ENCODE measurements at regions not wholly inside any gene's neighbourhood (a gene's known extent, or its start where the extent isn't known, plus 50 kb on each side); places are given as distances from the start of the nearest gene placed in this dataset.

GRCh38 chr14:26328791-26329190 lies 269.0 kb downstream of the NOVA1 start:
- no peak overlapping the region for H3K4me3 ChIP-seq (ENCODE audit: low read depth, low read length)
- DNase-seq (ENCODE audit: low read depth, low spot score): no peak
- POLR2A ChIA-PET: no interaction called here
- CTCF ChIA-PET: no interaction called here
- TF ChIP-seq, protein P1, sequence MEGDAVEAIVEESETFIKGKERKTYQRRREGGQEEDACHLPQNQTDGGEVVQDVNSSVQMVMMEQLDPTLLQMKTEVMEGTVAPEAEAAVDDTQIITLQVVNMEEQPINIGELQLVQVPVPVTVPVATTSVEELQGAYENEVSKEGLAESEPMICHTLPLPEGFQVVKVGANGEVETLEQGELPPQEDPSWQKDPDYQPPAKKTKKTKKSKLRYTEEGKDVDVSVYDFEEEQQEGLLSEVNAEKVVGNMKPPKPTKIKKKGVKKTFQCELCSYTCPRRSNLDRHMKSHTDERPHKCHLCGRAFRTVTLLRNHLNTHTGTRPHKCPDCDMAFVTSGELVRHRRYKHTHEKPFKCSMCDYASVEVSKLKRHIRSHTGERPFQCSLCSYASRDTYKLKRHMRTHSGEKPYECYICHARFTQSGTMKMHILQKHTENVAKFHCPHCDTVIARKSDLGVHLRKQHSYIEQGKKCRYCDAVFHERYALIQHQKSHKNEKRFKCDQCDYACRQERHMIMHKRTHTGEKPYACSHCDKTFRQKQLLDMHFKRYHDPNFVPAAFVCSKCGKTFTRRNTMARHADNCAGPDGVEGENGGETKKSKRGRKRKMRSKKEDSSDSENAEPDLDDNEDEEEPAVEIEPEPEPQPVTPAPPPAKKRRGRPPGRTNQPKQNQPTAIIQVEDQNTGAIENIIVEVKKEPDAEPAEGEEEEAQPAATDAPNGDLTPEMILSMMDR (IDR thresholded peaks at IDR 0.05; ENCODE audit: insufficient read depth, low read length, missing control alignments): no peak

DNA sequence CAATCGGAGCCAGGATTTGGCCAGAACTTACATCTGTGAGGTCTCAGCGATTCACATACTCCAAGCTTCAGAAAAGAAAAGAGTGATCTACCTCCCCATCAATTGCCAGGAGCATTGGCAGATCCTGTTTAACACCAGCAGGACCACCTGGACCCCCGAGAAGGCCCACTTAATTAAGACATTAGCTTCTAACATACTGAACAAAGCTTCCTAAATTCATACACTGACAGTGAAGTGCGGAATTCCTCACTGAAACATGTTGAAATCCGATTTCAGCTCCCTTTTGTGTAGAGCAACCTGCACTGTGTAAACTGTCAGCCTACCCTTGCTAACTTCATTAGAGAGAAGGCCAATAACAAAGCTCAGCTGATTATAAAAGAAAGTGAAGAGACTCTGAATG lies 274.0 kb downstream of the NOVA1 start:
- CTCF ChIA-PET: no interaction called here
- DNase-seq (ENCODE audit: low read depth, low spot score): no peak
- POLR2A ChIA-PET: no interaction called here
- no peak overlapping the region for H3K4me3 ChIP-seq (ENCODE audit: low read depth, low read length)
- TF ChIP-seq, protein P1 (IDR thresholded peaks at IDR 0.05; ENCODE audit: insufficient read depth, low read length, missing control alignments): no peak

- ChIA-PET POLR2A (no interaction called here), CTCF (no interaction called here)
- H3K4me3 ChIP-seq (ENCODE audit: low read depth, low read length): no peak overlapping the region
- DNase-seq (ENCODE audit: low read depth, low spot score): no peak
- TF ChIP-seq, protein P1 (IDR thresholded peaks at IDR 0.05; ENCODE audit: insufficient read depth, low read length, missing control alignments): no peak
Observed at GRCh38 chr14:26320886-26321285, 276.9 kb downstream of the NOVA1 start.

- ChIA-PET POLR2A (no interaction called here), CTCF (no interaction called here)
- DNase-seq (ENCODE audit: low read depth, low spot score): no peak
- no peak overlapping the region for H3K4me3 ChIP-seq (ENCODE audit: low read depth, low read length)
- TF ChIP-seq, protein P1 (IDR thresholded peaks at IDR 0.05; ENCODE audit: insufficient read depth, low read length, missing control alignments): no peak
Observed at GRCh38 chr14:26319139-26319864, 278.5 kb downstream of the NOVA1 start.

DNA sequence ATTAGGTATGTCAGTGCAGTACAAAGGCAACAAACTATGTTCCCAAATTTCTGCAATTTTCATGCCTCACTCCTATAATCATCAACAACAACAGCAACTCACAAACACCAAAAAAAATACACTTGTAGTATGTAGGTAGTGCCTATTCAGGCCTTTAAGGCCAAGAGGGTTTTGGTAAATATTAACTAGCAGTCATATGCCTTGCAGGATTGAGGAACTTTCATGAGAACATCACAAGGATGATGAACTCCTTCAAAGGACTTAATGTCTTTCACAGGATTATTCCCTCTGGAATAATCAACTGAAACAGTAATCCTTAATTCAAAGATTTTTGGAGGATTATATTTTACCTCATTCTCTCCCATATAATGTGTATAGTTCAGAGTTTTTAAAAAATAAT lies 293.8 kb downstream of the NOVA1 start:
- H3K4me3 ChIP-seq (ENCODE audit: low read depth, low read length): no peak overlapping the region
- TF ChIP-seq, protein P1 (IDR thresholded peaks at IDR 0.05; ENCODE audit: insufficient read depth, low read length, missing control alignments): no peak
- CTCF ChIA-PET: no interaction called here
- no peak for DNase-seq (ENCODE audit: low read depth, low spot score)
- POLR2A ChIA-PET: no interaction called here

GRCh38 chr14:26293909-26294308 lies 303.9 kb downstream of the NOVA1 start:
- TF ChIP-seq, protein P1 (IDR thresholded peaks at IDR 0.05; ENCODE audit: insufficient read depth, low read length, missing control alignments): no peak
- CTCF ChIA-PET: no interaction called here
- no peak overlapping the region for H3K4me3 ChIP-seq (ENCODE audit: low read depth, low read length)
- POLR2A ChIA-PET: no interaction called here
- no peak for DNase-seq (ENCODE audit: low read depth, low spot score)
